ENCODE measurements at regions not wholly inside any gene's neighbourhood (a gene's known extent, or its start where the extent isn't known, plus 50 kb on each side); places are given as distances from the start of the nearest gene placed in this dataset.

DNA sequence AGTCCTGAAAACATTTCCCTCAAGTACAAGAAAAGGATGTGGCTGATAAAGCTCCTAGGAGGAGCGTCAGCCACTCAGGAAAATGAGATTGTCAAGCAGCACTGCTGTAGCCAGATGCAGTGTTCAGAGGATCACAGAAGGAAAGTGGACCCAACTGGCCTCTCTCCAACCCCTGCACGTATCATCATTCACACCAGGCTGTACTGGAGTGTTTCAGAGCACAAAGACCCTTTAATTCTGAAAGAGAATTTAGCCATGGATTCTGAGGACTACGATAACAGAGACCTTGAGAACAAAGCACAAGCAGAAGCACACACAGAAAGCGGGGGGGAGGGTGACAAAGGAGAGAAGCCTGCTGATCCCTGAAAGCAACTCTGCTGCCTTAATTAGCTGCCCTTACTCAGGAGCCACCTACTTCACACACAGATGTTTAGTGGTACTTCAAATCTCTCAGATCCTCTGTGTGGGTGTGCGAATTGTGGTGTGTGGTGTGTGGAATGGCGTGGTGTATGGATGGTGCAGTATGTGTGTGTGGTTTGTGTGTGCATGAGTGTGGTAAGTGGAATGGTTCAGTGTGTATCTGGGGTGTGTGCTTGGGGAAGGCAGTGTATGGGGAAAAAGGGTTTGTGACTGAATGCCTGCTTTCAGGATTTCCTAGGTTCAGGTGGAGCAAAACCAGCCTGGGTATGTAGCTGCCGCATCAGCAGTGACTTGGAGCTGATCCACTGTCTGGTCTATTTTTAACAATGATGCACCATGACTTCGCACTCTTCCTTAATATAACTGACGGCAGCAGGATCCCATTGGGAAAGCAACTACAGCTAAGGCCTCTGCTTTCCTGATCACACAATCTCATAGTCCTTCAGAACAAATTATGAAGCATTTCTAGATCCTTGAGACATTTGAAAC is 192.5 kb downstream of the RSL24D1 start:
- H3K27me3 ChIP-seq (ENCODE audit: control insufficient read depth in 3 of 3, insufficient read depth in 3 of 3, low read depth in 1 of 3, low read length in 3 of 3): no peaks in the 10 kb centered on the region
- H3K4ac ChIP-seq (ENCODE audit: low read length): no peak overlapping the region
- H3K9ac ChIP-seq (ENCODE audit: low read depth, low read length, poor library complexity): no peak overlapping the region
- H4K91ac ChIP-seq (ENCODE audit: low read depth, low read length, poor library complexity): no peak overlapping the region
- peak overlapping the region; percentile 64 for H3K27ac ChIP-seq (replicated peaks; ENCODE audit: low read length)
- no peak overlapping the region for H3K4me3 ChIP-seq (ENCODE audit: low read length in 2 of 2)
- H2AFZ ChIP-seq (ENCODE audit: low read length): peak overlapping the region; percentile 37
- DNase-seq (ENCODE audit: low spot score): peak; percentile 31
- H3K9me3 ChIP-seq (replicated peaks in 1 of 2; ENCODE audit: control insufficient read depth in 2 of 2, insufficient read depth in 1 of 2, low read depth in 1 of 2, low read length in 2 of 2): no peaks in the 10 kb centered on the region
- no peak overlapping the region for H3K4me2 ChIP-seq (ENCODE audit: insufficient read depth, low read length, poor library complexity, severe bottlenecking)
- H3K23ac ChIP-seq (ENCODE audit: low read depth, low read length, poor library complexity): no peak overlapping the region
- no peaks in the 10 kb centered on the region for H3K79me1 ChIP-seq (ENCODE audit: low read depth, low read length)
- no peak overlapping the region for H2BK15ac ChIP-seq (ENCODE audit: low read length)
- peak overlapping the region; percentile 54 for H3K18ac ChIP-seq (ENCODE audit: low read length)
- H2BK120ac ChIP-seq (ENCODE audit: low read depth, low read length): no peak overlapping the region
- no peak overlapping the region for H2AK5ac ChIP-seq (ENCODE audit: low read depth, low read length)
- WGBS, 2 donors (ENCODE audit: extremely low coverage in 2 of 2, insufficient read length in 2 of 2, insufficient replicate concordance in 1 of 2): 100% methylated on average over 1 of the region's 9 CpGs; no CpG with 5 or more reads in 1 of the 2 donors
- H3K14ac ChIP-seq (ENCODE audit: low read length): no peak overlapping the region
- H3K4me1 ChIP-seq (ENCODE audit: control insufficient read depth in 2 of 2, insufficient read depth in 1 of 2, low read depth in 1 of 2, low read length in 2 of 2): peaks cover 0 to 8% of the 10 kb centered on the region in 2 donors
- no peak overlapping the region for H2BK5ac ChIP-seq (ENCODE audit: low read length)
- H2BK12ac ChIP-seq (ENCODE audit: low read length): no peak overlapping the region
- H3K36me3 ChIP-seq (replicated peaks in 1 of 2; ENCODE audit: control insufficient read depth in 2 of 2, insufficient read depth in 2 of 2, low read length in 2 of 2): no peaks in the 10 kb centered on the region
- no peak overlapping the region for H4K8ac ChIP-seq (ENCODE audit: low read depth, low read length)

DNA sequence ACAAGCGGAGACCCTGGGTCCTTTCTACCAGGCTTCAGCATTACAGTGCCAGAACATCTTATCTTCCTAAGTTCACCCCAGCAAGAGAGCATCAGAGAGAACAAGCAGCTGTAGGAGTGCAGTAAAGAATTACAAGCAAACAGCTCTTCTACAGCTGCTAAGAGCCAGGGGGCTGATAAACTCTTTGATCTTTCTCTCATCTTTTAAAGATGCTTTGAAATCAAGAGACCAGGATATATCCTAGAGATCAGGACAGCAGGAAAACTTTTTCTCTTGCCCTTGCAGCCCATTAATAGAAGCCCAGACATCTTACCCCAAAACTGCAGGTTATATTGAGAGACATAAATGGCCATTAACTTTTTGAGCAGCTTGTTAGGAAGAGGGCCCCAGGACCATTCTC is 198.1 kb downstream of the RSL24D1 start:
- no peak overlapping the region for H3K18ac ChIP-seq (ENCODE audit: low read length)
- H3K4ac ChIP-seq (ENCODE audit: low read length): no peak overlapping the region
- no peak overlapping the region for H3K9ac ChIP-seq (ENCODE audit: low read depth, low read length, poor library complexity)
- H2BK12ac ChIP-seq (ENCODE audit: low read length): no peak overlapping the region
- no CpG with 5 or more reads among the region's 1 CpG for WGBS, 2 donors (ENCODE audit: extremely low coverage in 2 of 2, insufficient read length in 2 of 2, insufficient replicate concordance in 1 of 2)
- DNase-seq (ENCODE audit: low spot score): no peak
- H2BK5ac ChIP-seq (ENCODE audit: low read length): no peak overlapping the region
- no peak overlapping the region for H3K27ac ChIP-seq (replicated peaks; ENCODE audit: low read length)
- no peak overlapping the region for H4K8ac ChIP-seq (ENCODE audit: low read depth, low read length)
- H3K27me3 ChIP-seq (ENCODE audit: control insufficient read depth in 3 of 3, insufficient read depth in 3 of 3, low read depth in 1 of 3, low read length in 3 of 3): no peaks in the 10 kb centered on the region
- H3K4me2 ChIP-seq (ENCODE audit: insufficient read depth, low read length, poor library complexity, severe bottlenecking): no peak overlapping the region
- H4K91ac ChIP-seq (ENCODE audit: low read depth, low read length, poor library complexity): no peak overlapping the region
- no peak overlapping the region for H2BK120ac ChIP-seq (ENCODE audit: low read depth, low read length)
- H2AFZ ChIP-seq (ENCODE audit: low read length): no peak overlapping the region
- H3K23ac ChIP-seq (ENCODE audit: low read depth, low read length, poor library complexity): no peak overlapping the region
- no peak overlapping the region for H3K4me3 ChIP-seq (ENCODE audit: low read length in 2 of 2)
- peaks cover 0 to under 1% of the 10 kb centered on the region in 2 donors for H3K4me1 ChIP-seq (ENCODE audit: control insufficient read depth in 2 of 2, insufficient read depth in 1 of 2, low read depth in 1 of 2, low read length in 2 of 2)
- H2BK15ac ChIP-seq (ENCODE audit: low read length): no peak overlapping the region
- no peaks in the 10 kb centered on the region for H3K36me3 ChIP-seq (replicated peaks in 1 of 2; ENCODE audit: control insufficient read depth in 2 of 2, insufficient read depth in 2 of 2, low read length in 2 of 2)
- no peaks in the 10 kb centered on the region for H3K9me3 ChIP-seq (replicated peaks in 1 of 2; ENCODE audit: control insufficient read depth in 2 of 2, insufficient read depth in 1 of 2, low read depth in 1 of 2, low read length in 2 of 2)
- no peak overlapping the region for H3K14ac ChIP-seq (ENCODE audit: low read length)
- no peak overlapping the region for H2AK5ac ChIP-seq (ENCODE audit: low read depth, low read length)
- H3K79me1 ChIP-seq (ENCODE audit: low read depth, low read length): no peaks in the 10 kb centered on the region

DNA sequence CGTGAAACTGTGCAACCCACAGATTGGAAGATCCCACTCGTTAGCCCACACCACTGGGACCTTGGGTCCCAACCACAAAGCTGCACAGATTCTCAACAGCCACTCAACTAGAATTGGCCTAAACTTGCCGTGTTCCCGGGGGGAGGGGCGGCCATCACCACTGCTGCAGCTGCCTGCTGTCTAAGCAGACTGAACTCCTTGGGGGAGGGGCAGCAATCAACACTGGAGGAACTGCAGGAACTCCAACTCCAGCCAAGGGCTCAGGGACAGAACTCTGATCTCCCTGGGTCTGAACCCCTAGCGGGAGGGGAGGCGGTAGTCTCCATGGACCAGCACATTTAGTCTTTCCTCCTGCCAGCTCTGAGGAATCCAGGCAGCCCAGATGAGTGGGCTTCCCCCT is 205.9 kb downstream of the RSL24D1 start:
- Histone ChIP-seq H3K9ac (ENCODE audit: low read depth, low read length, poor library complexity) (no peak overlapping the region), H3K4ac (ENCODE audit: low read length) (no peak overlapping the region), H3K9me3 (replicated peaks in 1 of 2; ENCODE audit: control insufficient read depth in 2 of 2, insufficient read depth in 1 of 2, low read depth in 1 of 2, low read length in 2 of 2) (no peaks in the 10 kb centered on the region)

DNA sequence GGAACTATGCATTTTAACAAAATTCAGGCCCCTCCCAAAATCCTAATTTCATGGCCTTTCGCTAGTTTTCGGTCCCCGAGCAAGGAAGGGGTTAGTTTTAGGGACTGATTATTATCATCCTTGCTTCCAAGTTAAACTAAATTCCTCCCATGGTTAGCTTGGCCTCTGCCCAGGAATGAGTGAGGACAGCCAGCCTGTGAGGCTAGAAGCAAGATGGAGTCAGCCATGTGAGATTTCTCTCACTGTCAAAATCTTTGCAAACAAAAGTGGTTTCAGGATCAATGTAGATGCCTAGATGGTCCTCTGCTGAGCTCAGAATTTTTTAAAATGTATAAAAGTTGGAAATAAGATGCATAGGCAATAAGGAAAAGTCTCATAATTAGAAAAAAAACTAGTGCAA is 208.9 kb downstream of the RSL24D1 start:
- no peak overlapping the region for H2BK15ac ChIP-seq (ENCODE audit: low read length)
- H3K36me3 ChIP-seq (replicated peaks in 1 of 2; ENCODE audit: control insufficient read depth in 2 of 2, insufficient read depth in 2 of 2, low read length in 2 of 2): no peaks in the 10 kb centered on the region
- no peak overlapping the region for H3K23ac ChIP-seq (ENCODE audit: low read depth, low read length, poor library complexity)
- H3K79me1 ChIP-seq (ENCODE audit: low read depth, low read length): no peaks in the 10 kb centered on the region
- no peak overlapping the region for H4K8ac ChIP-seq (ENCODE audit: low read depth, low read length)
- H2AK5ac ChIP-seq (ENCODE audit: low read depth, low read length): no peak overlapping the region
- H3K14ac ChIP-seq (ENCODE audit: low read length): no peak overlapping the region
- no peak overlapping the region for H3K4me3 ChIP-seq (ENCODE audit: low read length in 2 of 2)
- no peaks in the 10 kb centered on the region for H3K9me3 ChIP-seq (replicated peaks in 1 of 2; ENCODE audit: control insufficient read depth in 2 of 2, insufficient read depth in 1 of 2, low read depth in 1 of 2, low read length in 2 of 2)
- no peak overlapping the region for H3K4me2 ChIP-seq (ENCODE audit: insufficient read depth, low read length, poor library complexity, severe bottlenecking)
- DNase-seq (ENCODE audit: low spot score): no peak
- no peaks in the 10 kb centered on the region for H3K4me1 ChIP-seq (ENCODE audit: control insufficient read depth in 2 of 2, insufficient read depth in 1 of 2, low read depth in 1 of 2, low read length in 2 of 2)
- no peak overlapping the region for H3K18ac ChIP-seq (ENCODE audit: low read length)
- H2BK12ac ChIP-seq (ENCODE audit: low read length): no peak overlapping the region
- no peak overlapping the region for H3K4ac ChIP-seq (ENCODE audit: low read length)
- WGBS, 2 donors (ENCODE audit: extremely low coverage in 2 of 2, insufficient read length in 2 of 2, insufficient replicate concordance in 1 of 2): no CpG with 5 or more reads among the region's 3 CpGs
- H2BK120ac ChIP-seq (ENCODE audit: low read depth, low read length): no peak overlapping the region
- no peak overlapping the region for H3K9ac ChIP-seq (ENCODE audit: low read depth, low read length, poor library complexity)
- H4K91ac ChIP-seq (ENCODE audit: low read depth, low read length, poor library complexity): no peak overlapping the region
- H2BK5ac ChIP-seq (ENCODE audit: low read length): no peak overlapping the region
- no peaks in the 10 kb centered on the region for H3K27me3 ChIP-seq (ENCODE audit: control insufficient read depth in 3 of 3, insufficient read depth in 3 of 3, low read depth in 1 of 3, low read length in 3 of 3)
- H3K27ac ChIP-seq (replicated peaks; ENCODE audit: low read length): no peak overlapping the region
- no peak overlapping the region for H2AFZ ChIP-seq (ENCODE audit: low read length)

More for the DNA sequence above, 205.9 kb downstream of the RSL24D1 start:
- DNase-seq (ENCODE audit: low spot score): no peak
- no peak overlapping the region for H3K27ac ChIP-seq (replicated peaks; ENCODE audit: low read length)
- no peak overlapping the region for H2BK15ac ChIP-seq (ENCODE audit: low read length)
- no peak overlapping the region for H2BK12ac ChIP-seq (ENCODE audit: low read length)
- H3K18ac ChIP-seq (ENCODE audit: low read length): peak overlapping the region; percentile 33
- H2AK5ac ChIP-seq (ENCODE audit: low read depth, low read length): peak overlapping the region; percentile 65
- H3K23ac ChIP-seq (ENCODE audit: low read depth, low read length, poor library complexity): no peak overlapping the region
- H3K36me3 ChIP-seq (replicated peaks in 1 of 2; ENCODE audit: control insufficient read depth in 2 of 2, insufficient read depth in 2 of 2, low read length in 2 of 2): no peaks in the 10 kb centered on the region
- H2AFZ ChIP-seq (ENCODE audit: low read length): no peak overlapping the region
- peak overlapping the region; percentile 14 for H3K14ac ChIP-seq (ENCODE audit: low read length)
- H3K4me3 ChIP-seq (ENCODE audit: low read length in 2 of 2): no peak overlapping the region
- H4K8ac ChIP-seq (ENCODE audit: low read depth, low read length): no peak overlapping the region
- no CpG with 5 or more reads among the region's 7 CpGs for WGBS, 2 donors (ENCODE audit: extremely low coverage in 2 of 2, insufficient read length in 2 of 2, insufficient replicate concordance in 1 of 2)
- H3K79me1 ChIP-seq (ENCODE audit: low read depth, low read length): no peaks in the 10 kb centered on the region
- H2BK120ac ChIP-seq (ENCODE audit: low read depth, low read length): no peak overlapping the region
- no peak overlapping the region for H2BK5ac ChIP-seq (ENCODE audit: low read length)
- H3K4me1 ChIP-seq (ENCODE audit: control insufficient read depth in 2 of 2, insufficient read depth in 1 of 2, low read depth in 1 of 2, low read length in 2 of 2): no peaks in the 10 kb centered on the region
- no peak overlapping the region for H3K4me2 ChIP-seq (ENCODE audit: insufficient read depth, low read length, poor library complexity, severe bottlenecking)
- H3K27me3 ChIP-seq (ENCODE audit: control insufficient read depth in 3 of 3, insufficient read depth in 3 of 3, low read depth in 1 of 3, low read length in 3 of 3): no peaks in the 10 kb centered on the region
- H4K91ac ChIP-seq (ENCODE audit: low read depth, low read length, poor library complexity): no peak overlapping the region

Data from neuronal stem cell (in vitro differentiated cells).